Mammary epithelial cell (primary cell): ENCODE measurements at regions not wholly inside any gene's neighbourhood (a gene's known extent, or its start where the extent isn't known, plus 50 kb on each side); places are given as distances from the start of the nearest gene placed in this dataset.

Experiments
- EZH2 ChIP-seq: IDR thresholded peaks from 2 replicates; pipeline ENCODE4 v1.6.1; 2012; ENCODE audit warnings: low read length, inconsistent platforms, borderline replicate concordance
- TF ChIP-seq, protein P1 (sequence below), 2 donors: IDR thresholded peaks in 1 of 2; conservative IDR thresholded peaks in 1 of 2; 2 replicates each; pipeline ENCODE4 v1.5.1; 2011 to 2012; ENCODE audit warnings: inconsistent platforms in 2 of 2, low read length in 2 of 2, mild to moderate bottlenecking in 2 of 2, control low read depth in 1 of 2, low read depth in 1 of 2; ENCODE audit not compliant: insufficient read depth in 1 of 2; ENCODE audit errors: extremely low read depth in 1 of 2

DNA sequence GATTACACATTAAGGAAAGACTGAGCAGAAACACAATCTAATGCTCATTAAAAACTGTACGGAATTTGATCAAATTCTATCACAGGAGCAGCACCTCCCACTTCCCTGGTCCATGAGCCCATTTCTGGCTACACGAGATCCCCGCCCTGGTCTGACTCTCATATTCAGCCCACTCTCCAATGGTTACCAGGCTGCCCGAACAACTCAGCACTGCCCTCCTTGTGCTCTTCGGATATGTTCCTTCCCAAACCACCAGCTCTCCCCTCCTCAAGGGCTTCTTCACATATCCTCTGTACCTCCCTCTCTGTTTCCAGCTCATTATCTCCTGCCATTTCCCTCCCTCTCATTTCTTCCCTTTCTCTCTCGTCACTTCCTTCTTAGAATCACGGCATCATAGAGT lies 180.5 kb downstream of the RSL24D1 start:
- TF ChIP-seq, protein P1, sequence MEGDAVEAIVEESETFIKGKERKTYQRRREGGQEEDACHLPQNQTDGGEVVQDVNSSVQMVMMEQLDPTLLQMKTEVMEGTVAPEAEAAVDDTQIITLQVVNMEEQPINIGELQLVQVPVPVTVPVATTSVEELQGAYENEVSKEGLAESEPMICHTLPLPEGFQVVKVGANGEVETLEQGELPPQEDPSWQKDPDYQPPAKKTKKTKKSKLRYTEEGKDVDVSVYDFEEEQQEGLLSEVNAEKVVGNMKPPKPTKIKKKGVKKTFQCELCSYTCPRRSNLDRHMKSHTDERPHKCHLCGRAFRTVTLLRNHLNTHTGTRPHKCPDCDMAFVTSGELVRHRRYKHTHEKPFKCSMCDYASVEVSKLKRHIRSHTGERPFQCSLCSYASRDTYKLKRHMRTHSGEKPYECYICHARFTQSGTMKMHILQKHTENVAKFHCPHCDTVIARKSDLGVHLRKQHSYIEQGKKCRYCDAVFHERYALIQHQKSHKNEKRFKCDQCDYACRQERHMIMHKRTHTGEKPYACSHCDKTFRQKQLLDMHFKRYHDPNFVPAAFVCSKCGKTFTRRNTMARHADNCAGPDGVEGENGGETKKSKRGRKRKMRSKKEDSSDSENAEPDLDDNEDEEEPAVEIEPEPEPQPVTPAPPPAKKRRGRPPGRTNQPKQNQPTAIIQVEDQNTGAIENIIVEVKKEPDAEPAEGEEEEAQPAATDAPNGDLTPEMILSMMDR (conservative IDR thresholded peaks at IDR 0.05 in 1 of 2, IDR thresholded peaks at IDR 0.05 in 1 of 2; ENCODE audit: extremely low read depth in 1 of 2, insufficient read depth in 1 of 2, low read depth in 1 of 2, low read length in 2 of 2) = no peak
- no peak for TF ChIP-seq EZH2
